ENCODE measurements at regions not wholly inside any gene's neighbourhood (a gene's known extent, or its start where the extent isn't known, plus 50 kb on each side); places are given as distances from the start of the nearest gene placed in this dataset.
A peak's percentile ranks its signal among the peaks of the same experiment; 100 is the strongest.

DNA sequence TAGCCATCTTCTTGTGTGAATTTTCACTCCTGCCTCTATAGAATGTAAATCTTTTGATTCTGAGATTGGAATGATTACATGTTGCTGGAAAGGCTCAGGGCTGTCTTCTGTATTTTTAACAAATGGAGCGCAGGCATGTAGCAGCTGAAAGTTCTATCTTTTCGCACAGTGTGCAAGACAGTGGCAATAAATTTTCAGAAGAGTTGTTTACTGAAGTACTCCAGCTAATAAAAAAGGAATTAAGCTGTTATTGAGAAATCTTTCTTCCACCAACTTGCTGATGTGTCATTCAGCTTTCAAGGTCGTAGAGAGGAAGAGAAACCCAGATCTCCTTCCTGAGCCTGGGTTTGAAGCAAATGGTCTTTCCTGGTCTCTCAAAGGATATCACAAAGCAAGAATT is 122.0 kb upstream of the PUDP start:
- DNase-seq (no peak), ATAC-seq (ENCODE audit: low FRiP score in 2 of 2) (no peak)
- WGBS, 2 donors = 32 to 44% methylated on average over 3 of the region's 3 CpGs
- no peak for TF ChIP-seq EP300 (IDR thresholded peaks at IDR 0.05)
- TF ChIP-seq, protein P1, sequence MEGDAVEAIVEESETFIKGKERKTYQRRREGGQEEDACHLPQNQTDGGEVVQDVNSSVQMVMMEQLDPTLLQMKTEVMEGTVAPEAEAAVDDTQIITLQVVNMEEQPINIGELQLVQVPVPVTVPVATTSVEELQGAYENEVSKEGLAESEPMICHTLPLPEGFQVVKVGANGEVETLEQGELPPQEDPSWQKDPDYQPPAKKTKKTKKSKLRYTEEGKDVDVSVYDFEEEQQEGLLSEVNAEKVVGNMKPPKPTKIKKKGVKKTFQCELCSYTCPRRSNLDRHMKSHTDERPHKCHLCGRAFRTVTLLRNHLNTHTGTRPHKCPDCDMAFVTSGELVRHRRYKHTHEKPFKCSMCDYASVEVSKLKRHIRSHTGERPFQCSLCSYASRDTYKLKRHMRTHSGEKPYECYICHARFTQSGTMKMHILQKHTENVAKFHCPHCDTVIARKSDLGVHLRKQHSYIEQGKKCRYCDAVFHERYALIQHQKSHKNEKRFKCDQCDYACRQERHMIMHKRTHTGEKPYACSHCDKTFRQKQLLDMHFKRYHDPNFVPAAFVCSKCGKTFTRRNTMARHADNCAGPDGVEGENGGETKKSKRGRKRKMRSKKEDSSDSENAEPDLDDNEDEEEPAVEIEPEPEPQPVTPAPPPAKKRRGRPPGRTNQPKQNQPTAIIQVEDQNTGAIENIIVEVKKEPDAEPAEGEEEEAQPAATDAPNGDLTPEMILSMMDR (IDR thresholded peaks at IDR 0.05) = no peak
- no peak for TF ChIP-seq POLR2AphosphoS5 (IDR thresholded peaks at IDR 0.05)
- TF ChIP-seq POLR2A (IDR thresholded peaks at IDR 0.05) = no peak
- no peaks in the 10 kb centered on the region for H3K36me3 ChIP-seq
- H3K27ac ChIP-seq = no peak overlapping the region
- H3K27me3 ChIP-seq = no peaks in the 10 kb centered on the region
- H3K4me3 ChIP-seq = no peak overlapping the region
- H3K4me1 ChIP-seq = peaks cover 0 to 8% (median 1%) of the 10 kb centered on the region in 4 donors
- H3K9me3 ChIP-seq = no peaks in the 10 kb centered on the region

DNA sequence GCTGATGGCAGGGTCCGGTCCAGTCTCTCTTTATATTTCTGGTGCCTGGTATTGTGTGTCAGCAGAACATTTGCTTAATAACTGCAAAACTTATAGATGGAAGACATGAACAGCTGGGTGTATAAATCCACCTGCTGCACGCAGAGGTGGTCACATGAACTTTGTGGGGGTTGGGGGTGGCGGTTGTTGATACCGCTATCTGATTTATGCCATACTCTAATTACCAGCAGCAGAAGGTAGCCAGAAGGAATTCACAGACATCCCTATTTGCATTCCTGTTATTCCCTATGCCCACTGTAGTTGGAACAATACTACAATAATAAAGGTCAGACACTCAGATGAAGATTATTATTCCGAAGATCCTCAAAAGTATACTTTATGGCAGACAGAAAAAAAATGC is 121.6 kb upstream of the PUDP start:
- no peak for ATAC-seq (ENCODE audit: low FRiP score in 2 of 2)
- Histone ChIP-seq H3K4me3 (no peak overlapping the region), H3K27ac (no peak overlapping the region), H3K36me3 (no peaks in the 10 kb centered on the region), H3K4me1 (peaks cover 0 to 8% (median 1%) of the 10 kb centered on the region in 4 donors), H3K27me3 (no peaks in the 10 kb centered on the region), H3K9me3 (no peaks in the 10 kb centered on the region)
- DNase-seq = no peak
- TF ChIP-seq EP300 (IDR thresholded peaks at IDR 0.05) (no peak), POLR2AphosphoS5 (IDR thresholded peaks at IDR 0.05) (no peak), POLR2A (IDR thresholded peaks at IDR 0.05) (no peak)
- TF ChIP-seq, protein P1 (IDR thresholded peaks at IDR 0.05) = no peak
- WGBS, 2 donors = 84 to 88% methylated on average over 4 to 5 of the region's 5 CpGs

DNA sequence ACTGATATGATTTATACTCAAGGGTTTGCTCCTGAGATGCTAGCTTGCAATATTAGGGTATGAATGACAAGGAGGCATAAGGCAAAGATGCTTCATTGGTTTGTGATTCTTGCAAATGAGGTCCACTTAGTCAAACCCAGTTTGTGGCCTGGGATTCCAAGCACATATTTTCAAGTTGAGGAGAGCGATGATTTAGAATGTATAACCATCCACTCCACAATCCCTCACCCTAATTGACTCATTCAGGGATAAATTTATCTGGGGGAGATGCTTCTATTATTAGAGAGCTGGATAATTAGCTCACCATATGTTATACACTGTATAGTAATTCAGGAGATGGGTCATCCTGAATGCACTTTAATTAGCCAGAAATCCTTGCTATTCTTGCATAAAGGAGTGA is 118.3 kb upstream of the PUDP start:
- peaks cover 0 to 8% (median 1%) of the 10 kb centered on the region in 4 donors for H3K4me1 ChIP-seq
- H3K4me3 ChIP-seq = no peak overlapping the region
- DNase-seq = no peak
- 83 to 100% methylated on average over 1 of the region's 1 CpG for WGBS, 2 donors
- no peaks in the 10 kb centered on the region for H3K9me3 ChIP-seq
- TF ChIP-seq POLR2AphosphoS5 (IDR thresholded peaks at IDR 0.05) (no peak), POLR2A (IDR thresholded peaks at IDR 0.05) (no peak), EP300 (IDR thresholded peaks at IDR 0.05) (no peak)
- TF ChIP-seq, protein P1 (IDR thresholded peaks at IDR 0.05) = no peak
- no peak overlapping the region for H3K27ac ChIP-seq
- no peak for ATAC-seq (ENCODE audit: low FRiP score in 2 of 2)
- no peaks in the 10 kb centered on the region for H3K36me3 ChIP-seq
- no peaks in the 10 kb centered on the region for H3K27me3 ChIP-seq

DNA sequence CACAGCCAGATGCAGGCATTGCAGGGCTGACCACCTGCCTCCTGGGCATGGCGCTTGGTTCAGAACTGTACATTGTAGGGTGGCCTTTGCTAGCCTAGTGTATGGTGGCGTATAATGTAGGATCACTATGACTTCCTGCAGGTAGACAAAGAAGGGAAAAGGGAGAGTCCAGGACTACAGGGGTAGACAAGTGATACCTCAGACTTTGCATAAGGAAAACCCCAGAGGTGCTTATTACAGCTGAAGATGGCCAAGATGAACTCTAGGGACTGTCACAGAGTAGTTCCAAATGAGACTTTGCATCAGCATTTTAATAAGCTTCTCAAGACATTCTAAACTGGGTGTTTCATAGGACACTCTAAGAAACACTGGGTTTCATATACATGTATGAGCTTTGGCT is 116.4 kb upstream of the PUDP start:
- Histone ChIP-seq H3K9me3 (no peaks in the 10 kb centered on the region), H3K4me1 (no peaks in the 10 kb centered on the region), H3K27me3 (no peaks in the 10 kb centered on the region), H3K4me3 (no peak overlapping the region), H3K36me3 (peaks cover 0 to 3% (median 1%) of the 10 kb centered on the region in 4 donors), H3K27ac (no peak overlapping the region)
- ATAC-seq (ENCODE audit: low FRiP score in 2 of 2) (peak in 1 of 2 donors; percentile 53), DNase-seq (no peak)
- no peak for TF ChIP-seq POLR2A (IDR thresholded peaks at IDR 0.05)
- TF ChIP-seq EP300 (IDR thresholded peaks at IDR 0.05) = no peak
- no peak for TF ChIP-seq POLR2AphosphoS5 (IDR thresholded peaks at IDR 0.05)
- TF ChIP-seq, protein P1 (IDR thresholded peaks at IDR 0.05) = no peak
- WGBS, 2 donors = 91 to 94% methylated on average over 2 of the region's 2 CpGs

DNA sequence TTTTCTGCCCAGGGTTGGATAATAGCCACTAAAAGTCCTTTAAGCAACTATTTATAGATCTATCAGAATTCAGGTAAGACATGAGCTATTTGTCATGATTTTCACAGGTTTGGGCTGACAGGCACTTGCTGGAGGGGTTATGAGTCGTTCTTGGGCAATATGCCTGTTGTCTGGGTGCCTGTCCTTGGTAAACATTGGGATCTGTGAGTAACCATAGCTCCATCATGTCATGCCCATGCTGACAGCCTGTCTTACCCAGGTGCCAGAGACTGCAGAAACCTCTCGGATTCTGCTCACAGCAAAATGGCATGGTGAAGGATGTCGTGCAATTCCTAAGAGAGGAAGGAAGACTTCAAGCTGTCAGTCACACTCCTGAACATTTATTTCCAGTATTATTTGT is 116.0 kb upstream of the PUDP start:
- ATAC-seq (ENCODE audit: low FRiP score in 2 of 2) (no peak), DNase-seq (no peak)
- peaks cover 0 to 6% (median 2%) of the 10 kb centered on the region in 4 donors for H3K36me3 ChIP-seq
- H3K27me3 ChIP-seq = no peaks in the 10 kb centered on the region
- H3K4me3 ChIP-seq = no peak overlapping the region
- H3K4me1 ChIP-seq = no peaks in the 10 kb centered on the region
- WGBS, 2 donors = 72 to 80% methylated on average over 1 to 3 of the region's 3 CpGs
- no peak overlapping the region for H3K27ac ChIP-seq
- no peak for TF ChIP-seq POLR2AphosphoS5 (IDR thresholded peaks at IDR 0.05)
- no peak for TF ChIP-seq POLR2A (IDR thresholded peaks at IDR 0.05)
- TF ChIP-seq EP300 (IDR thresholded peaks at IDR 0.05) = no peak
- TF ChIP-seq, protein P1 (IDR thresholded peaks at IDR 0.05) = no peak
- H3K9me3 ChIP-seq = no peaks in the 10 kb centered on the region
